ENCODE measurements at regions not wholly inside any gene's neighbourhood (a gene's known extent, or its start where the extent isn't known, plus 50 kb on each side); places are given as distances from the start of the nearest gene placed in this dataset.

- Histone ChIP-seq H3K27ac (ENCODE audit: insufficient read depth, low read length) (no peak overlapping the region), H3K9me3 (ENCODE audit: control insufficient read depth, insufficient read depth, low read depth, low read length) (no peaks in the 10 kb centered on the region), H2AFZ (ENCODE audit: low read length) (no peak overlapping the region), H3K9ac (ENCODE audit: insufficient read depth, low read length) (no peak overlapping the region), H3K4me3 (replicated peaks in 1 of 4; ENCODE audit: control extremely low read depth in 1 of 4, insufficient read depth in 1 of 4, low read depth in 3 of 4, low read length in 4 of 4) (no peak overlapping the region), H3K79me2 (ENCODE audit: control insufficient read depth, insufficient read depth, low read length) (no peaks in the 10 kb centered on the region), H3K36me3 (ENCODE audit: control insufficient read depth, insufficient read depth, low read length) (no peaks in the 10 kb centered on the region), H3K4me1 (ENCODE audit: control insufficient read depth, extremely low read depth, insufficient read depth, low read length) (peaks cover 7% of the 10 kb centered on the region), H3K4me2 (ENCODE audit: extremely low read depth, insufficient read depth, low read length) (no peak overlapping the region), H4K20me1 (ENCODE audit: control insufficient read depth, extremely low read depth, insufficient read depth, low read length) (no peaks in the 10 kb centered on the region), H3K27me3 (ENCODE audit: control insufficient read depth, insufficient read depth, low read length) (no peaks in the 10 kb centered on the region)
- no peak for DNase-seq (ENCODE audit: low read depth in 2 of 2)
- TF ChIP-seq EZH2 (IDR thresholded peaks at IDR 0.05; ENCODE audit: low read length, missing control alignments) (no peak), CTCF (conservative IDR thresholded peaks at IDR 0.05 in 1 of 2, IDR thresholded peaks at IDR 0.05 in 1 of 2; ENCODE audit: low read depth in 1 of 2, low read length in 2 of 2) (no peak)
These were observed 84.1 kb upstream of the MED13L start for GRCh38 chr12:116361414-116362223.

DNA sequence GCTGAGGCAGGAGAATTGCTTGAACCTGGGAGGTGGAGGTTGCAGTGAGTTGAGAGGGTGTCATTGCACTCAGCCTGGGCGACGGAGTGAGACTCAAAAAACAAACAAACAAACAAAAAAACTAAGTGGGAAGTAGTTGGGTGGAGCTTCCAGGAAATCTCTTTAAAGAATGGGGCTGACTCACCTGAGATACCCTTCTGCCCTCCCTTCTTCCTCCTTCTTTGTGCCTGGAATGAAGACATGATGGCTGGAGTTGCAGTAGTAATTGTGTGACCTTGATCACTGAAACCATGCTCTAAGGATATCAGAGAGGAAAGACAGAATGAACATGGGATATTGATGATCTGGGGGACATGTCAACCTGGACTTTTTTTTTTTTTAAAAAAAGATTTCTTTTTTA, 87.6 kb upstream of the MED13L start:
- H3K36me3 ChIP-seq (ENCODE audit: control insufficient read depth, insufficient read depth, low read length) = no peaks in the 10 kb centered on the region
- H3K4me1 ChIP-seq (ENCODE audit: control insufficient read depth, extremely low read depth, insufficient read depth, low read length) = no peaks in the 10 kb centered on the region
- H2AFZ ChIP-seq (ENCODE audit: low read length) = no peak overlapping the region
- H3K4me3 ChIP-seq (replicated peaks in 1 of 4; ENCODE audit: control extremely low read depth in 1 of 4, insufficient read depth in 1 of 4, low read depth in 3 of 4, low read length in 4 of 4) = no peak overlapping the region
- H3K27ac ChIP-seq (ENCODE audit: insufficient read depth, low read length) = no peak overlapping the region
- H3K4me2 ChIP-seq (ENCODE audit: extremely low read depth, insufficient read depth, low read length) = no peak overlapping the region
- H3K9ac ChIP-seq (ENCODE audit: insufficient read depth, low read length) = no peak overlapping the region
- DNase-seq (ENCODE audit: low read depth in 2 of 2) = no peak
- H3K79me2 ChIP-seq (ENCODE audit: control insufficient read depth, insufficient read depth, low read length) = no peaks in the 10 kb centered on the region
- no peaks in the 10 kb centered on the region for H4K20me1 ChIP-seq (ENCODE audit: control insufficient read depth, extremely low read depth, insufficient read depth, low read length)
- H3K9me3 ChIP-seq (ENCODE audit: control insufficient read depth, insufficient read depth, low read depth, low read length) = no peaks in the 10 kb centered on the region
- TF ChIP-seq EZH2 (IDR thresholded peaks at IDR 0.05; ENCODE audit: low read length, missing control alignments) = no peak
- TF ChIP-seq CTCF (conservative IDR thresholded peaks at IDR 0.05 in 1 of 2, IDR thresholded peaks at IDR 0.05 in 1 of 2; ENCODE audit: low read depth in 1 of 2, low read length in 2 of 2) = no peak
- H3K27me3 ChIP-seq (ENCODE audit: control insufficient read depth, insufficient read depth, low read length) = no peaks in the 10 kb centered on the region

- TF ChIP-seq CTCF (conservative IDR thresholded peaks at IDR 0.05 in 1 of 2, IDR thresholded peaks at IDR 0.05 in 1 of 2; ENCODE audit: low read depth in 1 of 2, low read length in 2 of 2) (no peak), EZH2 (IDR thresholded peaks at IDR 0.05; ENCODE audit: low read length, missing control alignments) (no peak)
- DNase-seq (ENCODE audit: low read depth in 2 of 2) = no peak
- no peaks in the 10 kb centered on the region for H3K79me2 ChIP-seq (ENCODE audit: control insufficient read depth, insufficient read depth, low read length)
- no peaks in the 10 kb centered on the region for H3K27me3 ChIP-seq (ENCODE audit: control insufficient read depth, insufficient read depth, low read length)
- no peaks in the 10 kb centered on the region for H4K20me1 ChIP-seq (ENCODE audit: control insufficient read depth, extremely low read depth, insufficient read depth, low read length)
- H2AFZ ChIP-seq (ENCODE audit: low read length) = no peak overlapping the region
- H3K36me3 ChIP-seq (ENCODE audit: control insufficient read depth, insufficient read depth, low read length) = no peaks in the 10 kb centered on the region
- H3K9me3 ChIP-seq (ENCODE audit: control insufficient read depth, insufficient read depth, low read depth, low read length) = no peaks in the 10 kb centered on the region
- H3K9ac ChIP-seq (ENCODE audit: insufficient read depth, low read length) = no peak overlapping the region
- no peak overlapping the region for H3K4me2 ChIP-seq (ENCODE audit: extremely low read depth, insufficient read depth, low read length)
- H3K27ac ChIP-seq (ENCODE audit: insufficient read depth, low read length) = no peak overlapping the region
- peaks cover 1% of the 10 kb centered on the region for H3K4me1 ChIP-seq (ENCODE audit: control insufficient read depth, extremely low read depth, insufficient read depth, low read length)
- no peak overlapping the region for H3K4me3 ChIP-seq (replicated peaks in 1 of 4; ENCODE audit: control extremely low read depth in 1 of 4, insufficient read depth in 1 of 4, low read depth in 3 of 4, low read length in 4 of 4)
These were observed 88.3 kb upstream of the MED13L start for GRCh38 chr12:116365606-116366455.

All from fibroblast of lung (primary cell).